Cardiac fibroblast (primary cell): ENCODE measurements at regions not wholly inside any gene's neighbourhood (a gene's known extent, or its start where the extent isn't known, plus 50 kb on each side); places are given as distances from the start of the nearest gene placed in this dataset.
A peak's percentile ranks its signal among the peaks of the same experiment; 100 is the strongest.

ENCODE experiments used
- DNase-seq, 2 donors: peaks; one replicate each; pipeline versions ENCODE4 v3.0.0 to v3.0.0-alpha.2; 2010; ENCODE audit warnings: low read depth in 2 of 2
- H3K4me3 ChIP-seq, 2 donors: replicated peaks in 1 of 2; 1 replicate in 1 of 2; 2 replicates in 1 of 2; pipeline ENCODE4 v1.5.1; 2011; ENCODE audit warnings: low read depth in 2 of 2, low read length in 2 of 2, mild to moderate bottlenecking in 2 of 2, moderate library complexity in 1 of 2
- CTCF ChIP-seq: IDR thresholded peaks from one replicate; pipeline ENCODE4 v1.5.1; 2011; ENCODE audit warnings: low read depth, mild to moderate bottlenecking, low read length, inconsistent platforms

GRCh38 chr2:145119225-145119624 is 599.3 kb upstream of the ZEB2 start:
- DNase-seq: no peak

GRCh38 chr2:145116834-145117725 is 597.2 kb upstream of the ZEB2 start:
- peak in 1 of 2 donors; percentile 26 for DNase-seq
- TF ChIP-seq CTCF: no peak
- no peak overlapping the region for H3K4me3 ChIP-seq

More at GRCh38 chr2:145119225-145119624, 599.3 kb upstream of the ZEB2 start:
- no peak for TF ChIP-seq CTCF
- H3K4me3 ChIP-seq: no peak overlapping the region

- no peak for DNase-seq
- no peak overlapping the region for H3K4me3 ChIP-seq
- TF ChIP-seq CTCF: no peak
These were observed 596.1 kb upstream of the ZEB2 start for GRCh38 chr2:145116056-145116455.

- peak; percentile 29 to 31 for DNase-seq
- no peak overlapping the region for H3K4me3 ChIP-seq
- TF ChIP-seq CTCF: no peak
These were observed 594.8 kb upstream of the ZEB2 start for GRCh38 chr2:145114726-145115125.

- TF ChIP-seq CTCF: no peak
These were observed 592.5 kb upstream of the ZEB2 start for GRCh38 chr2:145112467-145112866.

GRCh38 chr2:145110668-145111356 is 590.9 kb upstream of the ZEB2 start:
- DNase-seq: peak in 1 of 2 donors; percentile 39
- no peak for TF ChIP-seq CTCF
- no peak overlapping the region for H3K4me3 ChIP-seq

More at GRCh38 chr2:145112467-145112866, 592.5 kb upstream of the ZEB2 start:
- no peak for DNase-seq
- no peak overlapping the region for H3K4me3 ChIP-seq
